ENCODE measurements at regions not wholly inside any gene's neighbourhood (a gene's known extent, or its start where the extent isn't known, plus 50 kb on each side); places are given as distances from the start of the nearest gene placed in this dataset.
"Not testable (repeated sequence)": the region's sequence is repeated elsewhere in the genome, so short reads cannot be mapped to it uniquely, and the experiment has no call there.

DNA sequence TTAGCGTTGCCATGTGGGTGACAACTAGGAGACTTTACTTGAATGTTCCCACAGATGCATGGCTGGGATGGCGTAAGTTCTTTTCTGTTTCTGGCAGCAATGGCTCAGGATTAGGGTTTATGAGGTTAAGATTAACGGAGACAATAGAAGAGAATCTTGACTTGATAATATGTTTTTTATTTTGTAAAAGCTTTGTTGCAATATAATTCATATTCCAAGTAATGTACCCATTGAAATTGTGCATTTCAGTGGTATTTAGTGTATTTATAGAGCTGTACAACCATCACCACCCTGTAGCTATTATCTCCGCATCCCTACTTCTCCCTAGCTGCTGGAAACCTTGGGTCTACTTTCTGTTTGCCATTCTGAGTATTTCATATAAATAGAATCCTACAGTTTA lies 349.2 kb downstream of the UTRN start:
- no peak for TF ChIP-seq EZH2 (IDR thresholded peaks at IDR 0.05)
- no peak for TF ChIP-seq POLR2AphosphoS5 (IDR thresholded peaks at IDR 0.05; ENCODE audit: borderline replicate concordance, low read depth, low read length)
- TF ChIP-seq FOXP2 (optimal IDR thresholded peaks at IDR 0.05; ENCODE audit: control extremely low read depth, extremely low read length, insufficient read depth), result no peak
- no peak for DNase-seq (ENCODE audit: low read depth, low spot score)
- no peaks in the 10 kb centered on the region for H3K36me3 ChIP-seq (ENCODE audit: insufficient read depth, low read length)
- no peak overlapping the region for H3K4me3 ChIP-seq
- H3K9me3 ChIP-seq (ENCODE audit: low read depth, low read length), result no peaks in the 10 kb centered on the region
- no peak overlapping the region for H3K9ac ChIP-seq (ENCODE audit: insufficient read length)
- H3K27ac ChIP-seq, result no peak overlapping the region

DNA sequence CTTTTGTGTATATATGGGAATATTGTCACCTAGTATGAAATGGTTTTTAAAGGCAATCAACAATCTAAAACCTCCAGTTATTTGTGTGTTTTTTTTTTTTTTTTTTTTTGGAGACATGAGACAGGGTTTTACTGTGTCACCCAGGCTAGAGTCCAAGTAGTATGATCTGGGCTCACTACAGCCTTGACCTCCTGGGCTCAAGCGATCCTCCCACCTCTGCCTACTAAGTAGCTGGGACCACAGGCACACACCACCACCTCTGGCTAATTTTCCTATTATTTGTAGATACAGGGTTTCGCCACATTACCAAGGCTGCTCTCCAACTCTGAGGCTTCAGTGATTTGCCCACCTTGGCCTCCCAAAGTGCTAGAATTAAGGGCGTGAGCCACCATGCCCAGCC lies 349.9 kb downstream of the UTRN start:
- Histone ChIP-seq H3K4me3 (no peak overlapping the region), H3K27ac (no peak overlapping the region), H3K9ac (ENCODE audit: insufficient read length) (no peak overlapping the region), H3K36me3 (ENCODE audit: insufficient read depth, low read length) (no peaks in the 10 kb centered on the region), H3K9me3 (ENCODE audit: low read depth, low read length) (no peaks in the 10 kb centered on the region)
- no peak for DNase-seq (ENCODE audit: low read depth, low spot score)
- TF ChIP-seq POLR2AphosphoS5 (IDR thresholded peaks at IDR 0.05; ENCODE audit: borderline replicate concordance, low read depth, low read length) (no peak), FOXP2 (optimal IDR thresholded peaks at IDR 0.05; ENCODE audit: control extremely low read depth, extremely low read length, insufficient read depth) (no peak), EZH2 (IDR thresholded peaks at IDR 0.05) (no peak)

DNA sequence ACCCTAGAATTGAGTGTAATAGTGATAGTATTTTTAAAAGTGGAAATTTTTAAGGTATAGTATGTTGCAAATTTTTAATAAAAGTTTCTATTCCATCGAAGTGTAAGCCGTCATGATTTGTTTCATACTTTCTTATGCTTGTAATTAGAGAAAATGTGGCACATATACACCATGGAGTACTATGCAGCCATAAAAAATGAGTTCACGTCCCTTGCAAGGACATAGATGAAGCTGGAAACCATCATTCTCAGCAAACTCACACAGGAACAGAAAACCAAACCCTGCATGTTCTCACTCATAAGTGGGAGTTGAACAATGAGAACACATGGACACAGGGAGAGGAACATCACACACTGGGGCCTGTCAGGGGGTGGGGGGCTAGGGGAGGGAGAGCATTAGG lies 350.9 kb downstream of the UTRN start:
- H3K27ac ChIP-seq, result not testable (repeated sequence)

DNA sequence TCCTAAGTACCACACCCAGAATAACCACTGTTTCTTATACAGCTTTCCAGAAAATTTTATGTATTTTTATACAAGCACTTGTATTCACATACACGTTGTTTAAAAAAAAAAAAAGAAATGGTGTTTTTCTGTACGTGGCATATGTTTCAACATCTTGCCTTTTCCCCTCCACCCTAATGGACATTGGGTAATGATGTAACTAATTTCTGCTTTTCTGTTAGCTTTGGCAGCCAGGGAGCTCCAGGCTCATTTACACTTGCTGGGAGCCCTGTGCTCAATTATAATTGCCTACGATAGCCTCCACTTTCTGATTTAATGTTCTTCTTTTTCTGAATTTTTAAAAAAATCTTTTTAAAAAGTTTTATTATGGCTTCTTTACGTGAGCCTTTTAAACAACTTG lies 352.4 kb downstream of the UTRN start:
- H3K27ac ChIP-seq, result no peak overlapping the region
- H3K9ac ChIP-seq (ENCODE audit: insufficient read length), result no peak overlapping the region
- no peaks in the 10 kb centered on the region for H3K36me3 ChIP-seq (ENCODE audit: insufficient read depth, low read length)
- H3K9me3 ChIP-seq (ENCODE audit: low read depth, low read length), result no peaks in the 10 kb centered on the region
- DNase-seq (ENCODE audit: low read depth, low spot score), result no peak
- H3K4me3 ChIP-seq, result no peak overlapping the region
- TF ChIP-seq FOXP2 (optimal IDR thresholded peaks at IDR 0.05; ENCODE audit: control extremely low read depth, extremely low read length, insufficient read depth) (no peak), POLR2AphosphoS5 (IDR thresholded peaks at IDR 0.05; ENCODE audit: borderline replicate concordance, low read depth, low read length) (no peak), EZH2 (IDR thresholded peaks at IDR 0.05) (no peak)

More for the DNA sequence above, 350.9 kb downstream of the UTRN start:
- H3K36me3 ChIP-seq (ENCODE audit: insufficient read depth, low read length); H3K9me3 ChIP-seq (ENCODE audit: low read depth, low read length); H3K9ac ChIP-seq (ENCODE audit: insufficient read length); H3K4me3 ChIP-seq; DNase-seq (ENCODE audit: low read depth, low spot score): not testable (repeated sequence)

DNA sequence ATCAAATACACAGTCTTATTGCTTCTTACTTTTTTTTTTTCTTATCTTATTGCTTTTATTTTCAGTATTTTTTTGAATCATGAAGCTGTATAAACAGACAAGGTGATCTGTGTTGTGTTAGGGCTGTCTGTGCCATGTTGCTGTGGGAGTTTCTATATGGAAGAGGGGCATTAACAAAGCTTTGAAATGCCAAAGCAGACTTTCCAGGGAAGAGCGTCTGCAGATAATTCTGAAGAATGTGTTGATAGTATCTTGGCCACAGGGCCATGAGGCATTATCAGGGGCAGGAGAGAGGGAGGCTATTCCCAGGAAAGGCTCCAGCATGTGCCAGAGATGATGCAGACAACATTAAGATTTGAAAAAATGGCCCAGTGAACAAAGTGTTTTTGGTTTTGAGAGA lies 354.5 kb downstream of the UTRN start:
- Histone ChIP-seq H3K9ac (ENCODE audit: insufficient read length) (no peak overlapping the region), H3K36me3 (ENCODE audit: insufficient read depth, low read length) (no peaks in the 10 kb centered on the region), H3K9me3 (ENCODE audit: low read depth, low read length) (no peaks in the 10 kb centered on the region), H3K27ac (no peak overlapping the region), H3K4me3 (no peak overlapping the region)
- TF ChIP-seq EZH2 (IDR thresholded peaks at IDR 0.05) (no peak), POLR2AphosphoS5 (IDR thresholded peaks at IDR 0.05; ENCODE audit: borderline replicate concordance, low read depth, low read length) (no peak), FOXP2 (optimal IDR thresholded peaks at IDR 0.05; ENCODE audit: control extremely low read depth, extremely low read length, insufficient read depth) (no peak)
- DNase-seq (ENCODE audit: low read depth, low spot score), result no peak

DNA sequence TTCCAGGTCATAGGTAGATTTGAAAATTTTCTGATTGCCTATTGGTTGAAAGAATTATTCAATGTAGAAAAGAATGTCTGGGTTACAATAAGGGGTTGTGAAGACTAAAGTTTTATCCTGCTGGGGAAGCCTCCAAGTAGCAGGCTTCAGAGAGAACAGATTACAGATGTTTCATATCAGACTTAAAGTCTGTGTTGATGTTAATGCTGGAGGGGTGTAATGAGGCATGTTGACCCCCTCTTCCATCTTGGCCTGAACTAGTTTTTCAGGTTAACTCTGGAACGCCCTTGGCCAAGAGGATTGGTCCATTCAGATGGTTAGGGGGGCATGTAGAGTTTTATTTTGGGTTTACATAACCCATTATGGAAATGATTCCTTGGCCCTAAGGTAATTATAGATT lies 356.2 kb downstream of the UTRN start:
- Histone ChIP-seq H3K27ac (no peak overlapping the region), H3K4me3 (no peak overlapping the region), H3K36me3 (ENCODE audit: insufficient read depth, low read length) (no peaks in the 10 kb centered on the region), H3K9ac (ENCODE audit: insufficient read length) (no peak overlapping the region), H3K9me3 (ENCODE audit: low read depth, low read length) (no peaks in the 10 kb centered on the region)
- TF ChIP-seq POLR2AphosphoS5 (IDR thresholded peaks at IDR 0.05; ENCODE audit: borderline replicate concordance, low read depth, low read length) (no peak), FOXP2 (optimal IDR thresholded peaks at IDR 0.05; ENCODE audit: control extremely low read depth, extremely low read length, insufficient read depth) (no peak), EZH2 (IDR thresholded peaks at IDR 0.05) (no peak)
- DNase-seq (ENCODE audit: low read depth, low spot score), result no peak

DNA sequence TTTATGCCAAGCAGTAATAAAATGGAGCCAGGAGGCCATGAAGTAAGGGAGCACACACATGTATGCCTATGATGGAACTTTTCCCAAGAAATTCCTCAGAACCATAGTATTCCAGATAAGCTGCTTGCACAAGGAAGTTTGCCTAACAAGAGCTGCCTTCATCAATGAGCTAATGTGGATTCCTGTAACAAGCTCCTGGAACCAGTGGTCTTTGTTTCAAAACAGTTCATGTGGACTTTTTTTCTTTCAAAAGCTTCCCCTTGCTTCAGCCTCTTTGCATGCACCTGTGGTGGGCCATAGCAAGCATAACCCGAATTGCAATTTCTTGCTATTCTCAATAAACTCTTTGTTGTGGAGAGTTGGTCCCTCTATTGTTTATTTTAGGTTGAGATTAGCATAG lies 359.6 kb downstream of the UTRN start:
- TF ChIP-seq EZH2 (IDR thresholded peaks at IDR 0.05), result no peak
- no peak for TF ChIP-seq FOXP2 (optimal IDR thresholded peaks at IDR 0.05; ENCODE audit: control extremely low read depth, extremely low read length, insufficient read depth)
- TF ChIP-seq POLR2AphosphoS5 (IDR thresholded peaks at IDR 0.05; ENCODE audit: borderline replicate concordance, low read depth, low read length), result no peak
- no peak overlapping the region for H3K9ac ChIP-seq (ENCODE audit: insufficient read length)
- no peaks in the 10 kb centered on the region for H3K9me3 ChIP-seq (ENCODE audit: low read depth, low read length)
- H3K4me3 ChIP-seq, result no peak overlapping the region
- DNase-seq (ENCODE audit: low read depth, low spot score), result no peak
- no peak overlapping the region for H3K27ac ChIP-seq
- no peaks in the 10 kb centered on the region for H3K36me3 ChIP-seq (ENCODE audit: insufficient read depth, low read length)

DNA sequence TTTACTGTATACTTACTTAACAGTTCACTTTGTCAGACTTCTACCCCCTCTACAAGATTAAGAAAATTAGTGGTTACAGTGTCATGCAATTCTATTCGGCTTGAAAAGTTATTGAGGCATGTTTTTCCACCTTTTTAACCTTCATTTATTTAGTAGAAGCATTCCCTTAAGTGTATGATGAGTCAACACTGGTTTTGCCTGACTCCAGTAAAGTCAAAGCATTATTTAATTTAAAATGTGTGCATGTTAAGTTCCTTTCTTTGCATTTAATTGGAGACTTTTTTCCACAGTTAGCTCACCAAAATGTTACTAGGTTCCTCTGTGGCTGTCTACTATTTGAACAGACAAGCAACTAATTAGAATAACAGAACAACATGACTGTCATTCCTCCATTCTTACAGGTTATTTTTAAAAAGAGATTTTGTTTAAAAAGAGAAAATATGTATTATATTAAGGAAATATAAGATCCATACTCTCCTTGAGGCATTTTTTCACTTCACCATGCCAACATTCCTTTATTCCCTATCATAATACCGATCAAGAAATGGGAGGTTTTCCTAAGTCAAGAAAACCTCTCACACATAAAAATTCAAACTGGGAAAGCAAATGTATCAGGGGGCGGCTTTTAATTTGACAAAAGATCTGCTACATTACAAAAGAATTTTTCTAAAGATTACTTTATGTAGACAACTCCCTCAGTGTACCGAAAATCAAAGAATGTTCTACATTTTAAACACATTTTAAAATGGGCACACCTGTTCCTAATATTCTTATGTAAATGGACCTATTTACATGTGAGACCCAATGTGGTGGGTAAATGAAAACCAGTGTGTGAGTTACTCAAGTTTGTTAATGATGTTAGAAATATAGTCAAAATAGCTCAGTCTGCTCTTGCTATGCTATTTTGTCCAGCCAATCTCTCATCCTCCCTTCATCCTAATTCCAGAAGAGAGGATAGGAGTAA lies 361.2 kb downstream of the UTRN start:
- no peak for DNase-seq (ENCODE audit: low read depth, low spot score)
- H3K36me3 ChIP-seq (ENCODE audit: insufficient read depth, low read length), result no peaks in the 10 kb centered on the region
- no peak for TF ChIP-seq POLR2AphosphoS5 (IDR thresholded peaks at IDR 0.05; ENCODE audit: borderline replicate concordance, low read depth, low read length)
- no peak for TF ChIP-seq EZH2 (IDR thresholded peaks at IDR 0.05)
- no peak for TF ChIP-seq FOXP2 (optimal IDR thresholded peaks at IDR 0.05; ENCODE audit: control extremely low read depth, extremely low read length, insufficient read depth)
- no peak overlapping the region for H3K4me3 ChIP-seq
- no peak overlapping the region for H3K9ac ChIP-seq (ENCODE audit: insufficient read length)
- no peaks in the 10 kb centered on the region for H3K9me3 ChIP-seq (ENCODE audit: low read depth, low read length)
- H3K27ac ChIP-seq, result peak overlapping the region; percentile 48; the same call in 1 of the 2 replicates

Data from SK-N-MC (cell line).